ENCODE measurements at regions not wholly inside any gene's neighbourhood (a gene's known extent, or its start where the extent isn't known, plus 50 kb on each side); places are given as distances from the start of the nearest gene placed in this dataset.

DNA sequence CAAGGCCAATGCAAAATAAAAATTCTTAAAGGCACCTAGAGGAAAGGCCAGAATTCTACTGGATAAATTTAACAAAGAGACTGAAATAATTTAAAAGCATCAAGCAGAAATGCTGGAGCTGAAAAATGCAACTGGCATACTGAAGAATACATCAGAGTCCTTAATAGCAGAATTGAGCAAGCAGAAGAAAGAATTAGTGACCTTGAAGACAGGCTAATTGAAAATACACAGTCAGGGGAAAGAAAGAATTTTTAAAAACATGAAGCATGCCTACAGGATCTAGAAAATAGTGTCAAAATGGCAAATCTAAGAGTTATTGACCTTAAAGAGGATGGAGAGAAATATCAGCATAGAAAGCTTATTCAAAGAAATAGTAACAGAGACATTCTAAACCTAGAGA lies 371.7 kb downstream of the KLHL13 start:
- TF ChIP-seq, protein P1, sequence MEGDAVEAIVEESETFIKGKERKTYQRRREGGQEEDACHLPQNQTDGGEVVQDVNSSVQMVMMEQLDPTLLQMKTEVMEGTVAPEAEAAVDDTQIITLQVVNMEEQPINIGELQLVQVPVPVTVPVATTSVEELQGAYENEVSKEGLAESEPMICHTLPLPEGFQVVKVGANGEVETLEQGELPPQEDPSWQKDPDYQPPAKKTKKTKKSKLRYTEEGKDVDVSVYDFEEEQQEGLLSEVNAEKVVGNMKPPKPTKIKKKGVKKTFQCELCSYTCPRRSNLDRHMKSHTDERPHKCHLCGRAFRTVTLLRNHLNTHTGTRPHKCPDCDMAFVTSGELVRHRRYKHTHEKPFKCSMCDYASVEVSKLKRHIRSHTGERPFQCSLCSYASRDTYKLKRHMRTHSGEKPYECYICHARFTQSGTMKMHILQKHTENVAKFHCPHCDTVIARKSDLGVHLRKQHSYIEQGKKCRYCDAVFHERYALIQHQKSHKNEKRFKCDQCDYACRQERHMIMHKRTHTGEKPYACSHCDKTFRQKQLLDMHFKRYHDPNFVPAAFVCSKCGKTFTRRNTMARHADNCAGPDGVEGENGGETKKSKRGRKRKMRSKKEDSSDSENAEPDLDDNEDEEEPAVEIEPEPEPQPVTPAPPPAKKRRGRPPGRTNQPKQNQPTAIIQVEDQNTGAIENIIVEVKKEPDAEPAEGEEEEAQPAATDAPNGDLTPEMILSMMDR (IDR thresholded peaks at IDR 0.05) = no peak
- TF ChIP-seq POLR2A (IDR thresholded peaks at IDR 0.05) = no peak
- TF ChIP-seq POLR2AphosphoS5 (IDR thresholded peaks at IDR 0.05; ENCODE audit: insufficient read depth in 1 of 2, low read depth in 1 of 2) = no peak

Data from vagina (tissue), 2 donors.